Activated CD4-positive, alpha-beta T cell treated with anti-CD3 and anti-CD28 coated beads, Interleukin-2, Interleukin-6, amounts not matched to agents 100 ng/mL and 50 ng/mL, durations not matched to agents 16 hours and 8 hours (primary cell): ENCODE measurements at regions not wholly inside any gene's neighbourhood (a gene's known extent, or its start where the extent isn't known, plus 50 kb on each side); places are given as distances from the start of the nearest gene placed in this dataset.

Source experiments
- DNase-seq: peaks from one replicate; pipeline ENCODE4 v3.0.0-alpha.2; 2020

DNA sequence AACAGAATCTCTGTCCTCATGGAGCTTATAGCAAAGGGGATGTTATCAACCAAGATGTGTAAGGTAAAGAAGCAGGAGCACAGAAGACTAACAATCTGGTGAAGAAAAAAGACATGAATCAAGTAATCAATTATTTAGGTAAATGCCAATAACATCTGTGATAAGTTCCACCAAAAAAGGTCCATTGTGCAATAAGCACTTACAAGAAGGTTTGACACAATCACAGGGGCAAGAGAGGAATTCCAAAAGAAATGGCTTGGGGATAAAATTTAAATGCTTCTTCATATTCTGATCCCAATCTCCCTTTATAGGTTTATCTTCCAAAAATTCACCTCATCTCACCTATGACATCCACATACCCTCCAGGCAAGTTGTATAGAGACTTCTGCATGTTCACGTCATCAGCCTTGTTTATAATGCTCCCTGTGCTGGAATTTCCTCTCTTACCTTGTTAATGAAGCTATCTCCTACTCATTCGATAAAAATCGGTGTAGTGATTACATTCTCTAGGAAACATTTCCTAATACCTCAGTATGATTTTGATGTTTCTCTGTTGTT, 53.6 kb upstream of the DPT start:
- DNase-seq: no peak

DNA sequence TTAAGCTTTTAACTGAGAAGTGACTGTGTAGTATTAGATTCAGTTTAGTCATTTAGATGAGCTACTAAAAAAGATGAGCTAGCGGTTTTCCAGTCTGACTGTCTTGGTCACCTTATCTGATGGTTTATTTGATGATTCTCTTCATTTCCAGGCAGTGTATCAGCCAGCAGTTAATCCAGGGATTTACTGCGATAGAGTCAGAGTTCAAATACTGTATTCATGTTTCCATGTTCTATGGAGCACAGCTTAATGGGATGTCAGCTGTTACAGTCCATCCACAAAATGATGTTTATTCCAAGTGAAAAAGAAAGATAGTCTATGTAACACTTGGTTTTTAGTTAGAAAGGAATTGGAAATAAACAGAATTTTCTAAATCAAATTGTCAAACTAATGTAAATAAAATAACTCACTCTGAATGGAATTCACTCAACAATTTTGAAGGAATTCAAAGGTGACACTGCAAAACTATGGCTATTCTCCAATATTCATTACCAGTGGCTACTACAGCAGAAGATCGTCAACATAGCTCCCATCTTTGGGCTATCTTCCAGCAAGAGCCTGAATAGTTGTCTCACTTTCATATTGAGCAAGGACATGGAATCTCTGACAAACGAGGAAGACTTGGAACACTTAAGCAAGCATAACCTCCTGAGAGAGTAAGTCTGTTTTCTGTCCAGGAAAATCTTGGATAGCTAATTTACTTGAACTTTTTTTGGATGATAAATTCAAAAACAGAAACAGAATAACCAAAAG, 54.6 kb upstream of the DPT start:
- no peak for DNase-seq

DNA sequence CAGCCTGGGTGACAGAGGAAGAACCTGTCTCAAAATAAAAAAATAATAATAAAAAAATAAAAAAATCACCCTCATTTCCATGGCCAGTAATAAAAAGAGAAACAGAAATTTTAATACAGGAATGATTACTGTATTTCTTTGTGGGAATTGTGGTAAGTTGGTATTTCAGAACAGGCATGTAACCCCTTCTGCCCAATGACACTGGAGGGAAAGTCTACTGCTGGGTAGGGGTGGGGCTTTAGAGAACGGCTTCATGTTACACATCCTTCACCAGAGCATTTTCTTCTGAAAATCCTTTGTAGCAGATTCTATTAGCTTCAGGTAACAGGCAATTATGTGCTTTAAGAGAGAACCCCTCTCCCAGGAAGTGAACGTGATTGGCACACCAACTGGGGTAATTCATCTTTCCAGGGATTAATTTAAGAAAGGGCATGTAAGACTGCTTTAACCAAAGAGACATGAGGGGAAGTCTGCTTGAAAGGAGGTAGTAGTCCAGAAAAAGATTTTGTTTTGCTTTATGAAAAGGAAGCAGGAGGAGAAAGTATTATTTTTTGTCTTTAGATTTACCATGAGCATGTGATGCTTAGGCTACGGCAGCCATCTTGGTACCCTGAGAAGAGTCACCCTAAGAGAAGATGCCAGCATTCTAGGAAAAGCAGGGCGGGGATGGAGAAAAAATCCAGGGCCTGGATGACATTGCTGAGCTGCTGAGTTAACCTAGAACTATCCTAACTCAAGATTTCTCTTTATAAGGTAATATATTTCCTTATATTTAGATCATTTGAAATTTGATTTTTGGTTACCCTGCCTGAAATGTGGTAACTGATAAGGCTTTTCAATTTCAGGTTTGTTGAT, 57.7 kb upstream of the DPT start:
- no peak for DNase-seq

DNA sequence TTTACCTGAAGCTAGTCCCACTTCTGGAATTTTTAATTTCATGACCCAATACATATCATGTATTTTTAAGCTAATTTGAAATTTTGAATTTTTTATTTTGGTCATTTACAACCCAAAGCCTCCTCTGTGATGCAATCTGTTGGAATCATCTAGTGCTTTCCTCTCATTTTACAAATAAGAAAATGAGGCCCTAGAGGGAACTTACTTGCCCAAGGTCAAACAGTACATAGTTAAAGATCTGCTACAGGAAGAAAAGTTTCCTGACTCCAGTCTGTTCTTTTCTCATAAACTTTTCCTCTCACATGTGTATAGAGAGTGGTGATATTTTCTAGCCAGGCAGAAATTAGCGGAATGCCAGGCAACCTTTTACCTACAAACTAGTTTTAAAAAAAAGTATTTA, 59.3 kb upstream of the DPT start:
- no peak for DNase-seq

DNA sequence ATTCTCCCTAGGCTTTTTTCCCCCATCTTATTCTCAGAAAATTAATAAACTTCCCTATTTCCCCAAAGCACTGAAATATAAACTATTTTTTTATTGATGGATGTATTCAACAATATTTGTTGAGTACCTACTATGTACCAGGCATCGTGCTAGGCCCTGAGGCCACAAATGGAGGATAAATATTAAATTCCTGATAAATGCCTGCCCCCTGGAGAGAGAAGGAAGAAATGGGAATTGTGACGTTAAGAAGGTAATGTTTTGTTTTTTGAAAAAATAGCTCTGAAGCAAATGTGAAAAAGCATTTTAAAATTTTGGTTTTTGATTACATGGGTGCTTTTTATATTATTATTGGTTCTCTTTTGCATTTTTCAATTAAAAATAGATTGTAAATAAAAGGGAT, 60.5 kb upstream of the DPT start:
- no peak for DNase-seq

DNA sequence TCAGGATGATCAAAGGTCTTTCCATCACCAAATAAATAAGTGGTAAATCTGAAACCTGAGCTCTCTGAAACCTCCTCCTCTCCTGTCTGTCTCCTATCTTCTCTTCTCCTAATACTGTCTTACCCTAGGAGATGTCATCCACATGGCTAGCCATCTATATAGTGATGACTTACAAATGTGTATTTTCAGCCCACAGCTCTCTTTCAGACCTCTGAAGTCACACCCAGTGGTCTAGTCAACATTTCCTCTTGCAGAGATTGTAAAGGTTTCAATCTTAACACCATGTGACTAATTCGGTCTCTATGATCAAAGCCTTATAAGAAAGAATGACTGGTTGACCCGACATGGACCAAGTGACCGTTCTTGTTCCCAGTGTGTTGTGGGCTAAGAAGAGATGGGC, 63.1 kb upstream of the DPT start:
- DNase-seq: no peak

DNA sequence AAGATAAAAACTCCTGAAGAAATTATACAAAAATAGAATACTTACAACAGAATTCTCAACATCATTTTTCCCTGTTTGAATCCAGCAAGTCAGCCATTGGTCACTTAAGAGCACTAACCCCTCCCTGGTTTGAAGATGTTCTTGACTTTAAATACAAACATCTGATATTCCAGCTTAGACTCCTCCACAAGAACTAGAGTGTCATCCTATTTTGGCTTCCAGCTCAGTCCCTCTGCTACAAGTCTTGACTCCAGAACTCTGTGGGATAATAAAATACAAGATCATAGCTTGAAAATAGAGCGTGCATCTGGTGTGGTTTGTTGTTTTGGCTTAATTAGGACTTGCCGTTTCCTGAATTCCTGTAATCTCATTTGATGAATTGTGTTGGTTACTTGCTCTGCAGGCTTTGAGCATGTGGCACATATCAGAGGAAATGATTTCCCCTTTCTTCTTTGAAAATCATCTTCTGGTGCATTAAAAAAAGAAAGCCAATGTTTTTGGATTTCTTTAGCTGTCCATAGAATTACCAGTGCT, 63.7 kb upstream of the DPT start:
- DNase-seq: no peak

DNA sequence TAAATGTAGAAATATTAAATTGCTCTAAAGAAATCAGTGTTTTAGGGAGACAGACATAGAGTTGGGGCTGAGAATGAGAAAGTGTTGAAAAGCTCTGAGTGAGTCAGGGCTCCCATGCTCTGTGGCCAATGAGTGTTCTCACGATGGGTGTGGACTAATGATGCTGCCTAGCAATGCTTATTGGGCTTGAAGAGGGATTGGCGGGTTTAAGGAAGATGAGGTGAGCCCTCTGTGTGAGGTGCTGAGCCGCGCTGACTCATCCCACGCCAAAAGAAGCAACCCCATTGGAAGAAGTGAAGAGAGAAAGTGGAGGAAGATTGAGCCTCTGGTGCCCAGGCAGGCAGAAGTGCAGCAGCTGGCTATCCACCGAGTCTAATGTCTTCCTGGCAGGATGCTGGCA, 65.1 kb upstream of the DPT start:
- DNase-seq: no peak

DNA sequence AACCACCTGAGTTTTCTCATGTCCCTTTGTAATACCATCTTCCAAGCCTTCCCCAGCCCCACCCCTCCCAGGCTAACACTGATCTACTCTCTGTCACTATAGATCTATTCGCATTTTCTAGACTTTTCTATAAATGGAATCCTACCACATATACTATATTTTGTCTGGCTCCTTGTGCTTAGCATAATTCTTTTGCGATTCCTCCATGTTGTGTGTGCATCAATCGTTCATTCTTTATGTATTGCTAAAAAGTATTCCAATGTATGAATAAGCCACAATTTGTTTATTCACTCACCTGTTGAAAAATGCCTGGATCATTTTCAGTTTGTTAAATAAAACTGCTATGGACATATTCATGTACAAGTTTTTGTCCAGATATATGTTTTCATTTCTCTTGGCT, 66.7 kb upstream of the DPT start:
- DNase-seq: no peak

DNA sequence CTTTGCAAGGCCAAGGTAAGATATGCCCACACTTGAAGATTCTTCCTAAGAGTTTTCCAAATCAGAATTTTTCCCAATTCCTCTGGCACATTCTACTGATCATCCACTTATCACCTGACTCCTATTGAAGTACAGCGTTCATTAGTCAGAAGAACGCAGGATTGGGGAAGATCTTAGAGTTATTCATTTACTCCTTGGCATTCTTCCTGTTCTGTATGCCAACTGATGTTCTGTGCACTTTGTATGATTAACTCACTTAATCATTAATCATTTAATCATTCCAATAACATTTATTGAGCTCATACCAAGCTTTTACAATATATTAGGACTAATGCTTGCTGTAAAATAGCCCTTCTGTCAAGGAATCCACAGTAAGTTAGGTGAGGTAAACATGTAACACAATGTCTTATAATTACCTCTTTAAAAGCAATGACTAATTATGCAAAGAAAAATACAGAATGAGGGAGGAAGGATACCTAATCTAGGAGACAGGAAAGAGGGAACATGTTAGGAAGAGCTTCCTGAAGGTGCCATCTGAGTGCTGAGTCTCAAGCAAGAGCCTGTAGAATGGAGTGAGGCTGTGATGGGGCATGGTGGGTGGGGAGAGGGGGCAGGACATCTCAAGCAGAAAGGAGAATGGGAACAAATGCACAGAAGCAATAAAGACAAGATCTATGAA, 71.1 kb upstream of the DPT start:
- DNase-seq: no peak

DNA sequence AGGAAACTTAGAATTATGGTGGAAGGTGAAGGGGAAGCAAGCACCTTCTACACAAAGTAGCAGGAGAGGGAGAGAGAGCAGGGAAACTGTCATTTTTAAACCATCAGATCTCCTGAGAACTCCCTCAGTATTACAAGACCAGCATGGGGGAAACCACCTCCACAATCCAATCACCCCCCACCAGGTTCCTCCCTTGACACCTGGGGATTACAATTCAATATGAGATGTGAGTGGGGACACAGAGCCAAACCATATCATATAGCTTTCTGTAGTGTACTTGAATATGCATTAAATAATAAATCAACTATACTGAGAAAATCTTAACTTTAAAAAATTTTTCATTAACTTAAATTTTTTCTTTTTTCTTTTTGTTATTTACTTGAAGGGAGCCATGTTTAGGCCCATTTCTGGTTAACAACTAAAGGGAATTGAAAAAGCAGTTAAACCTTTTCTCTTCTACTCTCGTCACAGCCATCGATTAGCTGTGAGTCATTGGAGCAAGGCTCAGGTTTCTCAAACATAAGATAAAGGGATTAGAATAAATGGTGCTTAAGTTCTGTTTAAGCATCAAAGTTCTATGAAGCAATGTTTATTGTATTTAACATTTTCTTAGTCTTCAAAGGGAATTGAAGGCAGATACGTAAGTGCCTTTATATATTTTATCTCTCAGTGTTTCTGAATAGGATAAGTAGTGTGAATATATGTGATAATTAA, 72.2 kb upstream of the DPT start:
- no peak for DNase-seq

DNA sequence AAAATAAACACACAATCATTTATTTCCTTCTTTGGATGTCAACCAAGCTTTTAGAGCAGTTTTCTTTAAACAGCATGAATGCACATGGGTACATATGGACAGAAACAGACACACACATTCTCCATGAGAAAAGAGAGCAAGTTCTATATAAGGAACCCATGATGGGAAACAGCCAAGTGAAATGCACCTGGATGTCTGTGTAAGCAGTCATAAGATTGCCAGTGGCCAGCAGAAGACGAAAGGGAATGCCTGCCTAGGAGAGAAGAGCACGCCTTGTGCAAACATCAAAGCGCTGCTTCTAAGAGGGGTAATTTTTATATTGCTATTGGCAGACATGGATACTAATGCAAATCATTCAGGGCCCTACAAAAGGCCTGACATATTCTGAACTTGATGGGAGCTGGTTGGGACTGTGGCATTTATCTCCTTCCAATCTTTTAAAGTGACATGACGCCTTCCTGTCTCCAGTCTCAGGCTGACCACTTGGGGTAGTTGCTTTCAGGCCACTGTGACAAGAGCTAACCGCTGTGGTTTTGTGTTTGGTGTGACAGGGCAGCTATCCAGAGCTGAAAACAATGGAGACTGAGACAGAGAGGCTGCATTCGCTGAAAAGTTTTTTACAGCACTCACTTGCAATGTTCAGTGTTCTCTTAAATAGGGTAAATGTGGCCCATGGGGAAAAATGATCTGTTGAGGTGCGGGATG, 75.0 kb upstream of the DPT start:
- DNase-seq: no peak

DNA sequence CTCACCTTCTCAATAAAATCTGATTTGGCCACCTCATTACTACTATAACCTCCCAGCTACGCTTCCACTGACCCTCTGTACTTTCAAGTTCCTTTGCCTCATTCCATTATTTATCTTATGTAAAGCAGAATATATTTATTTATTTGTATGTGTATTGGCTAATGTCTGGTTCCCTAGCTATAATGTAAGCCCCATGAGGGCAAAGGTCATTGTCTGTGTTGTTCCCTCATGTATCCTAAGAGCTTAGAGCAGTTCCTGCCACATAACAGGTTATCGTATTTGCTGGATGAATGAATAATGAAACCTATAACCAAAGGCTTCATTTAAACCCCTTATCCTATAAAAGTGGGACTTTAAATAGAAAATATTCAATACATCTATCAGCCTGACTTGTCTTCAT, 77.9 kb upstream of the DPT start:
- no peak for DNase-seq

DNA sequence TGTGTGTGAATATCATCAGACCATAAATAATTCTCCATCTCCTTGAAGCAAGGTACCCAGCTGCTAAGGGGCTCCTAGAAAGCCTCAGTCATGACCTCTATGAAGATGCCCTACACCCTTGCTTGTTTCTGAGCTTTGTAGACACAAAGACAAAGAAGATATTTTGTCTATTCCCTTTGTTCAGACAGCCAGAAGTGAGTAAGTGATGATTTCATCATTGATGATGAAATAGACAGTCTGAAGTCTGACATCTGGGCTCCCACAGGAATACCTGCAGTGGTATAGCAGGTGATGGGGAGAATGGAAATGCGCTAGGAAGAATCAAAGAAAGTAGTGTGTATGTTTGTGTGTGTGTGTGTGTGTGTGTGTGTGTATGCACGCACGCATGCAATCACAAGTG, 82.2 kb upstream of the DPT start:
- no peak for DNase-seq

DNA sequence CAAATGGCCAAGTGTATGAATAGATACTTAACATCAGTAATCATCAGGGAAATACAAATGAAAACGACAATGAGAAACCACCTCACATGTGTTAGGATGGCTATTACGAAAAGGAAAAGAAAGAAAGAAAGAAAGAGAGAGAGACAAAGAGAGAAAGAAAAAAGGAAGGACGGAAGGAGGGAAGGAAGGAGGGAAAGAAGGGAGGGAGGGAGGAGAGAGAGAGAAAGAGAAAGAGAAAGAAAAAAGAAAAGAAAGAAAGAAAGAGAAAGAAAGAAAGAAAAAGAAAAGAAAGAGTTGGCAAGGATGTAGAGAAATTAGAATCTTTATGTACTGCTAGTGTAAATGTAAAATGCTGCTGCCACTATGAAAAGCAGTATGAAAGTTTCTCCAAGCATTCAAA, 90.7 kb upstream of the DPT start:
- DNase-seq: no peak

DNA sequence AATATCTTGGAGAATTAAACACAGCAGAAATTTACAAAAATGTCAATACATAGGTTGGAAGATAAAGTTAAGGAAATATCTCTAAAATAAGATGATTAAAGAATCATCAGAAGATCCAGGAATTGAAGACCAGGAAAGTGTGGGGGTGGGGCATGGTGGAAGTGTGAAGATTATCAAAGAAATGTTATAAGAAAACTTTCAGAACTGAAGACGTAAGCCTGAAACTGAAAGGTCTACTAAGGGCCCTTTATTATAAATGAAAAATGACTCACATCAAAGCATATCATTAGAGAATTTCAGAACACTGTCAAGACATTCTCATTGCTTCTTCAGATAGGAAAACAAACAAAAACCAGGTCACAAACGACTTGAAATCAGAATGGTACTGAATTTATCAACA, 92.4 kb upstream of the DPT start:
- no peak for DNase-seq

DNA sequence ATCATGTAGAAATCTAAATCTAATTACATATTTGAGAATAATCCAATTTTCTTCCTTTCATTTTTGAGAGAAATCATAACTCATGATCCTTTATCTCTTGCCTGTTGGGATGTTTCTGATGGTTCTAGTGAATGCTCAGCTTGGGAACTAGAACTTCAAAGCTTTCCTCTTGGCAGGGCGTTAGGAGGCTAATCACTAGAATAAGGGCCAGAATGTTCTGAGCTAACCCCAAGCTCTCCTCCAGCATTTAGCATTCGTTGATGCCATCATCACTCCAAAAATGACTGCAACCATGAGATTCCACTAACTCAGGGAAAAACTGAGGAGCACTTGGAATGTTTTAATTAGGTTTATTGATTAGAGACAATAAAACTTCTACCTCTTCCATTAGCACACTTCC, 93.9 kb upstream of the DPT start:
- DNase-seq: no peak

DNA sequence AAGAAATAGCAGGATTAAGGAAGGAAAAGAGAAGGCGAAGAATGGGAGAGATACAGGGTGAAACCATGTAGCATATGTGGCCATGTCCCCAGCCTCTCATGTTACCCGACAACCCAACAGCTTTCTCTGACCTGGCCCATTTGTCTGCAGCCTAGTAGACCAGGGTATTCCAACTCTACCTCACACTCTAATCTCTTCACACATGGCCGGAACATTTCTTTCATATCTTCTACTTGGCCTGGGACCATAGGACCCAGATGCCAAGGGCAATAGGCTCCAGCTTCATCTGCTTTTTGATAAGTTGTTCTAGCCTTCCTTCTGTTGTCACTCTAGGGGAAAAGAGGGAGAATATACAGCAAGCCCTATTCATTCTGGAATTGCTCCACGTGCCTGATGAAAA, 95.0 kb upstream of the DPT start:
- DNase-seq: no peak

DNA sequence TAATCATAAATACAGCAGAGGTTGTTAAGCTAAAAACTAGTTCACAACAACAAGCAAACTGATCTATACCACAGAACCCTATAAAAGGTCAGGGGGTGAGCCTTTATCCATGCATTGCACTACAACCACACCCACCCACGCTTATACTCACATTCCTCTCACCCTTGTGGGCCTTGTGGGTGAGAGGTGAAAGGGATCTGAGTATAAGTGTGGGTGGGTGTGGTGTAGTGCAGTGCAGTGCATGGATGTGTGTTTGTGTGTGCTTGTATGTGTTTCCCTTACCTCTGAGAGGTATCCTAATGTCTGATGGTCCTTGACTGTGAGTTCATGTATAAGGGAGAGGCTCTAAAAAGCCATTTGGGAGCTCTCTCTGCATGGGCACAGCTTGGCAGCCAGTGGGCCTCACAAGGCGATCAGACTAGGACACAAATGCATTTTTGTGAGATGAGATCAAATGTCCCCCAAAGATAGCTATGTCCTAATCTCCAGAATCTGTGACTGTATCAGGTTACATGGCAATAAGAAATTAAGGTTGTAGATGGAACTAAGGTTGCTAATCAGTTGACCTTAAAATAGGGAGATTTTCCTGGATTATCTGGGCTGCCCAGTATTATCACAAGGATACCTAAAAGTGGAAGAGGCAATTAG, 95.5 kb upstream of the DPT start:
- DNase-seq: no peak

DNA sequence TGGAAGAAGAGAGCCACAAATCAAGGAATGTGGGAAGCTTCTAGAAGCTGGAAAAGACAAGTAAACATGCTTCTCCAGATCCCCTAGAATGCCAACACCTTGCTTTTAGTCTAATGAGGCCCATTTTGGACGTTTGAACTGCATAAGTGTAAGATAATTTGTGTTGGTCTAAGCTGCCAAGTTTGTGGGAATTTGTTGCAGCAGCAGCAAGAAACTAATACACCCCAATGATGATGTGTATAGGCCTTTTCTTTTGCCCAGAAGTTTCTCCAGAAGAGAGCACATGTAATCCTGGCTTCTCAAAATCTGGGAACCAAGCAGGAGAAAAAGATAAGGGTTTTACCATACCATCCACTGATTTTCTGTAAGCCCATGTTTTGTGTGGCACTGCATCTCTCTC, 96.1 kb upstream of the DPT start:
- DNase-seq: no peak

DNA sequence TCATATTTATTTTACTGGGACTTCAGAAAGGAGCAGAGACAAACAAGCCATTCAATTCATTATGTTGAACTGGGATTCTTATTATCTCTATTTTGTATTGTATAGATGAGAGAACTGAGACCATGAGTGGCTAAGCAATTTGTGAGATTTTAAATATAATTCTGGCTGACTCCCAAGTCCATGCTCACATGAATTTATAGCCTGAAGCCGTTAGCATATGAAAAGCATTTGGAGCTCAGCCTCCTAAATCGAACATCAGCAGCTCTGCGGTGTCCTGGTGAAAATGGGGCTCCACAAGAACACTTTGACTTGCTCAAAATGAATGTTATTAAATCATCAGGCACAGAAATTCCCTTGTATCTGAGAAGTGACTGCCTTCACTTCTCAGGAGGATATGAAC, 96.8 kb upstream of the DPT start:
- DNase-seq: no peak

DNA sequence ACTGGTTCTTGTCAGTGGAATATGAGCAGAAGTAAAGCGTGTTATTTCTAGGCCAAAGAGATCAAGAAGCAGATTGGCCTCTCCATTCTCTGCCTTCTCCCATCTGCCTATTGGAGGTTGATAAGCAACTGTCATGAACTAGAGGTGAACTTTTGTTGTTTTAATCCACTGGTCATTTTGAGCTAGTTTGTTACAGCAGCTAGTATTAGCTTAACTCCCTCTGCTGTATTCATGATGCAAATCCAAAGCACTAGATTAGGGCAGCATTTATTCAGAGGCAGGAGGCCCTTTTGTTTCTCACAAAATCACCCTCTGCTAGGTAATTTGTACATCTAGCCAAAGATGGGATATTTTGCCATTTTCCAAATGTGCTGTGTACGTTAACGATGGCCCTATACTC, 97.3 kb upstream of the DPT start:
- DNase-seq: no peak
